Esophagus muscularis mucosa (tissue), 4 donors: ENCODE measurements at regions not wholly inside any gene's neighbourhood (a gene's known extent, or its start where the extent isn't known, plus 50 kb on each side); places are given as distances from the start of the nearest gene placed in this dataset.

Experiments
- DNase-seq: peaks from one replicate; pipeline ENCODE4 v3.0.0-alpha.2; 2017; ENCODE audit errors: extremely low spot score
- H3K27ac ChIP-seq, 4 donors: fragments of 200-600 bp; sonication (generic); replicated peaks in 1 of 4; 1 replicate in 3 of 4; 2 replicates in 1 of 4; pipeline ENCODE4 v1.5.1; 2016 to 2019; ENCODE audit warnings: mild to moderate bottlenecking in 1 of 4
- H3K27me3 ChIP-seq, 4 donors: fragments of 200-600 bp; sonication (generic); one replicate each; pipeline versions ENCODE4 v1.5.1 to v1.6.0; 2016 to 2019
- H3K36me3 ChIP-seq, 4 donors: fragments of 200-600 bp; sonication (generic); one replicate each; pipeline ENCODE4 v1.5.1; 2016 to 2019
- H3K4me1 ChIP-seq, 4 donors: fragments of 200-600 bp; sonication (generic); one replicate each; pipeline ENCODE4 v1.5.1; 2016 to 2019
- H3K4me3 ChIP-seq, 4 donors: fragments of 200-600 bp; sonication (generic); 1 replicate in 2 of 4; 2 replicates in 2 of 4; pipeline ENCODE4 v1.5.1; 2016 to 2019; ENCODE audit warnings: mild to moderate bottlenecking in 4 of 4, moderate library complexity in 1 of 4
- H3K9me3 ChIP-seq, 4 donors: fragments of 200-600 bp; sonication (generic); 1 replicate in 3 of 4; 2 replicates in 1 of 4; pipeline ENCODE4 v1.5.1; 2016 to 2019
- EP300 ChIP-seq: sonication (generic); formaldehyde crosslinking; IDR thresholded peaks from one replicate; pipeline ENCODE4 v1.6.1; 2017; ENCODE audit warnings: antibody characterized with exemption
- POLR2A ChIP-seq: fragments of 450-650 bp; IDR thresholded peaks from one replicate; pipeline ENCODE4 v1.6.1; 2017; ENCODE audit warnings: antibody characterized with exemption, moderate library complexity, mild to moderate bottlenecking, low read depth
- POLR2AphosphoS5 ChIP-seq, 2 donors: sonication (generic); formaldehyde crosslinking; IDR thresholded peaks; one replicate each; pipeline ENCODE4 v1.6.1; 2017; ENCODE audit warnings: antibody characterized with exemption in 2 of 2
- WGBS: methylation state at CpG from one replicate; pipeline ENCODE4 v1.1.5; 2018; 5-methylcytosine and 5-hydroxymethylcytosine counted together
- intact Hi-C: fragments of 100-400 bp; cut with DNase I; formaldehyde crosslinking; loops from one replicate; pipeline ENCODE4 v1.15.1; 2023
- TF ChIP-seq, protein P1 (sequence below), 3 experiments: fragments of 200-600 bp in 2 of 3; fragments of 450-650 bp in 1 of 3; sonication (generic) in 2 of 3; IDR thresholded peaks; one replicate each; pipeline ENCODE4 v1.5.1; 2017 to 2019; ENCODE audit warnings: antibody characterized with exemption in 3 of 3, mild to moderate bottlenecking in 2 of 3, moderate library complexity in 1 of 3

DNA sequence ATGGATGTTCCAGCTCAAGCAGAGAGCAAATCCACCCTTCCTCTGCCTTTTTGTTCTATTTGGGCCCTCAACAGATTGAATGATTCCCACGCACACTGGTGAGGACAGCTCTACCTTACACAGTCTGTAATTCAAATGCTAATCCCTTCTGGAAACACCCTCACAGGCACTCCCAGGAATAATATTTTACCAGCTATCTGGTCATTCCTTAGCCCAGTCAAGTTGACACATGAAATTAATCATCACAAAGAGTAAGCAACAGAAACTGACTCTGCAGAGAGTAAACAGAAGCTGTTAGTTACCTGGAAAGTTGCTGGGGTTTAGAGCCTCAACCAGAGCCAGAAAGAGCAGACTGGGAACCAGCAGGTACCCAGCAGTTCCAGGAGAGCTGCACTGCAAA is 75.5 kb upstream of the MMP2 start:
- intact Hi-C loops, result no loop called here
- WGBS, result 94% methylated on average over 1 of the region's 1 CpG
- peaks cover 0 to 3% (median 0%) of the 10 kb centered on the region in 4 donors for H3K9me3 ChIP-seq
- H3K4me3 ChIP-seq, result no peak overlapping the region
- H3K27me3 ChIP-seq, result peaks cover 0 to 14% (median 0%) of the 10 kb centered on the region in 4 donors
- DNase-seq, result no peak
- TF ChIP-seq EP300, result no peak
- no peak for TF ChIP-seq POLR2AphosphoS5 (IDR thresholded peaks at IDR 0.05)
- TF ChIP-seq, protein P1, sequence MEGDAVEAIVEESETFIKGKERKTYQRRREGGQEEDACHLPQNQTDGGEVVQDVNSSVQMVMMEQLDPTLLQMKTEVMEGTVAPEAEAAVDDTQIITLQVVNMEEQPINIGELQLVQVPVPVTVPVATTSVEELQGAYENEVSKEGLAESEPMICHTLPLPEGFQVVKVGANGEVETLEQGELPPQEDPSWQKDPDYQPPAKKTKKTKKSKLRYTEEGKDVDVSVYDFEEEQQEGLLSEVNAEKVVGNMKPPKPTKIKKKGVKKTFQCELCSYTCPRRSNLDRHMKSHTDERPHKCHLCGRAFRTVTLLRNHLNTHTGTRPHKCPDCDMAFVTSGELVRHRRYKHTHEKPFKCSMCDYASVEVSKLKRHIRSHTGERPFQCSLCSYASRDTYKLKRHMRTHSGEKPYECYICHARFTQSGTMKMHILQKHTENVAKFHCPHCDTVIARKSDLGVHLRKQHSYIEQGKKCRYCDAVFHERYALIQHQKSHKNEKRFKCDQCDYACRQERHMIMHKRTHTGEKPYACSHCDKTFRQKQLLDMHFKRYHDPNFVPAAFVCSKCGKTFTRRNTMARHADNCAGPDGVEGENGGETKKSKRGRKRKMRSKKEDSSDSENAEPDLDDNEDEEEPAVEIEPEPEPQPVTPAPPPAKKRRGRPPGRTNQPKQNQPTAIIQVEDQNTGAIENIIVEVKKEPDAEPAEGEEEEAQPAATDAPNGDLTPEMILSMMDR (IDR thresholded peaks at IDR 0.05), result no peak
- no peak for TF ChIP-seq POLR2A
- H3K36me3 ChIP-seq, result no peaks in the 10 kb centered on the region
- no peak overlapping the region for H3K27ac ChIP-seq
- no peaks in the 10 kb centered on the region for H3K4me1 ChIP-seq

DNA sequence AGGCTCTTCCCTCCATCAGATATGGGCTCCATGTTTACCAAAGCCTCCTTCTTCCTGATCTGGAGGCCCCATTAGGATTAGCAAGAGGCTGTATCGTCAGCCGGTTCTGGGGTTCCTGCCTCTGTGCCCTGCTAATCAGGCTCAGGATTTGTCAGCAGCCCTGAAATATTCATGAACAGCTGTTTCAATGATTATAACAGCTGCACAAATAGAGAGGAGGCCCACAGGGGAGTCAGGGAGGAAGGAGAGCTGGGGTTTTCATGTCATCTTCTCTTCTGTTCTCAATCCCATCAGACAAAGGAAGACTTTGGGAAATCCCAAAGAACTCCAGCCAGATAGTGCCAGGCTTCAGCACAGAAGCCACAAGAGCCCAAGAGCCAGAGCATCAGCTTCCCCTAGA is 72.3 kb upstream of the MMP2 start:
- Histone ChIP-seq H3K9me3 (peaks cover 0 to 3% (median 0%) of the 10 kb centered on the region in 4 donors), H3K36me3 (no peaks in the 10 kb centered on the region), H3K4me1 (no peaks in the 10 kb centered on the region), H3K27me3 (peaks cover 0 to 22% (median 0%) of the 10 kb centered on the region in 4 donors), H3K27ac (no peak overlapping the region), H3K4me3 (no peak overlapping the region)
- WGBS, result 63% methylated on average over 2 of the region's 2 CpGs
- DNase-seq, result no peak
- intact Hi-C loops, result no loop called here
- TF ChIP-seq POLR2AphosphoS5 (IDR thresholded peaks at IDR 0.05), result no peak
- TF ChIP-seq, protein P1 (IDR thresholded peaks at IDR 0.05), result no peak
- TF ChIP-seq EP300, result no peak
- no peak for TF ChIP-seq POLR2A

DNA sequence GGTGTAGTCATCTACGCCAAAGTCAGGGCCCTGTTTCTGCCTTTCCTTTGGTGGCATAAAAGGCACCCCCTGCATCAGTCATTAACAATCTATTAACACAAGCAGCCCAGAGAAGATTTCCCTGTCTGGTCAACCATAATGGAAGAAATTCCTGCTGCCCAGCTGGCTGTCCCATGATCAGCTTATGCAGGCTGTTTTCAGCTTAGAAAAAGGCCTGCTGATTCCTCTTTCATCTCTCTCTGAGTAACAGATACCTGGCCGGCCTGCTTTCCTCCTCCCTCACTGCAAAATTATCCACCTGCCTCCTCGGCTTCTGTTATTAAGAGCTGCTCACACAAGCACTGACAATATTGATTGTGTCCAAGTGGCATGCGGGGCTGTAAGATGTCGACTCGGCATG is 70.3 kb upstream of the MMP2 start:
- Histone ChIP-seq H3K27ac (no peak overlapping the region), H3K4me1 (no peaks in the 10 kb centered on the region), H3K9me3 (peaks cover 0 to 3% (median 0%) of the 10 kb centered on the region in 4 donors), H3K36me3 (no peaks in the 10 kb centered on the region), H3K4me3 (no peak overlapping the region), H3K27me3 (peaks cover 0 to 11% (median 0%) of the 10 kb centered on the region in 4 donors)
- intact Hi-C loops, result no loop called here
- TF ChIP-seq POLR2A (no peak), EP300 (no peak), POLR2AphosphoS5 (IDR thresholded peaks at IDR 0.05) (no peak)
- TF ChIP-seq, protein P1 (IDR thresholded peaks at IDR 0.05), result no peak
- WGBS, result 58% methylated on average over 6 of the region's 6 CpGs
- no peak for DNase-seq

DNA sequence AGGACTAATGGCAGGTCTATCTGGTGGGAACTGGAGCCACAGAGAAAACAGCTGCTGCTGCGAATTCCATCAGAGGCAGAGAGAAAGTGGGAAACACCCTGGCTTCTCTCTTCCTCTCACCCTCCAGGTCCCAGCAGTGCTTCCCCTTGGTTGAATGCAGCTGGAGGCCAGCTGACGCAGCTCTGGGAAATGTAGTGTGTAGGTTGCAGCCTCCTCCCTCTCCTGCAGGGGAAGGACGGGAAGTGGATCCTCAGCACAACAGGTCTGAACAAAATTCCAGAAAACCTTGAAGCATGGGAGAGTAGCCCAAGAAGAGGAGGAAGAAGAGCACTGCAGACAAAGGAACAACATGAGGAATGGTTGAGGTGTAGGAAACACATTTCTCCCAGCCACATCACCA is 67.8 kb upstream of the MMP2 start:
- intact Hi-C loops, result no loop called here
- TF ChIP-seq POLR2AphosphoS5 (IDR thresholded peaks at IDR 0.05) (no peak), POLR2A (no peak), EP300 (no peak)
- TF ChIP-seq, protein P1 (IDR thresholded peaks at IDR 0.05), result no peak
- WGBS, result 54% methylated on average over 3 of the region's 3 CpGs

DNA sequence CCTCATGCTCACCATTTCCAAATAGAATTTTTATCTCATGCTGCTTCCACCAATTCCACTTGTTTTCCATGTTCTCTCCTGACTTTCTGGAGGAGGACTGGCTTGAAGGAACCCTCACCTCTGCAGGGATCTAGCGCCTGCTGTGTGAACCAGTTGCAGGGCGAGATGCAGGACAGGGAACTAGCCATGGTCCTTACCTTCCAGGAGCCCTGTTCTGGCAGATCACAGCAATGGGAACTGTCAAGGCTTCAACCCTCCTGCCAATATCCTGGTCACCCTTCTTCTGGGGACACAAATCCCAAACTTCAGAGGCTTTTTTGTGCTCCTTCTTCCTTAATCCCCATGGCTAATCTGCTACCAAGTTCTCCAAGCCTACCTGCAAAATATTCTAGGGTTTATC is 60.4 kb upstream of the MMP2 start:
- Histone ChIP-seq H3K27ac (no peak overlapping the region), H3K36me3 (no peaks in the 10 kb centered on the region), H3K4me3 (no peak overlapping the region), H3K4me1 (no peaks in the 10 kb centered on the region), H3K9me3 (no peaks in the 10 kb centered on the region), H3K27me3 (peaks cover 0 to 37% (median 0%) of the 10 kb centered on the region in 4 donors)
- TF ChIP-seq POLR2AphosphoS5 (IDR thresholded peaks at IDR 0.05) (no peak), EP300 (no peak)
- TF ChIP-seq, protein P1 (IDR thresholded peaks at IDR 0.05), result no peak
- no peak for DNase-seq
- intact Hi-C loops, result no loop called here
- 40% methylated on average over 1 of the region's 2 CpGs for WGBS

More for the DNA sequence above, 67.8 kb upstream of the MMP2 start:
- H3K27me3 ChIP-seq, result peaks cover 0 to 18% (median 0%) of the 10 kb centered on the region in 4 donors
- H3K4me3 ChIP-seq, result no peak overlapping the region
- DNase-seq, result no peak
- H3K9me3 ChIP-seq, result peaks cover 0 to 3% (median 0%) of the 10 kb centered on the region in 4 donors
- no peak overlapping the region for H3K27ac ChIP-seq
- no peaks in the 10 kb centered on the region for H3K4me1 ChIP-seq
- no peaks in the 10 kb centered on the region for H3K36me3 ChIP-seq
